ENCODE measurements at regions not wholly inside any gene's neighbourhood (a gene's known extent, or its start where the extent isn't known, plus 50 kb on each side); places are given as distances from the start of the nearest gene placed in this dataset.

DNA sequence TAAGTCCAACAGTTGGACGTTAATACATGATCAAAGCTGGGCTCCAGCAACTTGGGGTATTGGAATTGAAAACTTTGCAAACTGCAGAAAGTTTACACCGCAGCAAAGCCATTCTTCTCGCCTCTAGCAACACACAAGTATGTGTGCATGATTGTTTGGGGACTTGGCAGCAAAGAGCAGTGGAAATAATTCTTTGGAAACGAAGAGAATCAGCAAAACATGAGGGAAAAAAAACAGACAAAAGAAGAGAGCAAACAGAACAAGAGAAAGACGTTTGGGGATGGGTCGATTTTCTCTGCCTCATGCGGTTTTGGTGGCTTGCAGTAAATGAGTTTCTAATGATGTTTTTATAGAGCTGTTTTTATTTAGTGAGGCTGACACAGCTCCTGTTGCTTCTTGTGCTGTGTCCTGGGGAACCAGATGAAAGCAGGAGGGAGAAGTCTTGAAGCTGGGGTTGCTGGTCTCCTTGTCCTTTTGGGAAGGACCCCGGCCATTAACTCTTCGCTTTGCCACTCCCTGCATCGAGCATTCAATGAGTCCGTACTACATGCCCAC, 502.9 kb downstream of the GRIN2A start:
- Mint-ChIP-seq H3K27me3 (ENCODE audit: insufficient read depth) (no peaks in the 10 kb centered on the region), H3K36me3 (ENCODE audit: low read depth) (no peaks in the 10 kb centered on the region), H3K4me1 (ENCODE audit: low read depth) (no peaks in the 10 kb centered on the region), H3K4me3 (no peak overlapping the region), H3K27ac (no peak overlapping the region), H3K9me3 (peaks cover 15% of the 10 kb centered on the region)
- intact Hi-C loops (cut with micrococcal nuclease) = no loop called here
- no peak for DNase-seq (ENCODE audit: low spot score)

DNA sequence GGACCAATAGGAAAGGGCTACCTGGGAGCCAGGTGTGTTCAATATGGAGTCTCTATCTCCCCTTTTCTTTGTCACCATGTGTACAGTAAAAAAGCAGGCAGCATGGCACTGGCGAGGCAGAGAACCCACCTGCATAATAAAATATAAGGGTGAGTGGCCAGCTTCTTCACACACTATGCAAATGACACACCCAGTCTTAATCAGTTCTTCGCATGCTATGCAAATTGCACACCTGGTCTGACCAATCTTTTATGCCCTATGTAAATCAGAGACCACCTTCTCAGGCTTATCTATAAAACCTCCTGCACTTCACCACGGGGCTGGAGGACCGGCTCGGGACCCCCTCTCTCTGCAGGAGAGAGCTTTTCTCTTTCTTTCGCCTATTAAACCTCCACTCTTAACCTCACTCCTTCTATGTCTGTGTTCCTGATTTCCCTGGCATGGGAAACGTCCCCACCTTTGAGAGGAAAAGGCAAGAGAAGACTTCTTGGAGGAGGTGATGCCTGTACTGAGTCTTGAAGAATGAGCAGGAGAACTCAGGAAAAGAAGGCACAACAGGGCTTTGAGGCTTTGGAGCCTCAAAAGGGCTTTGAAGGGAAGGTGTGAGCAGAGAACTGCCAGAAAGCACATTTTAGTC, 502.1 kb downstream of the GRIN2A start:
- Mint-ChIP-seq H3K9me3 (peaks cover 15% of the 10 kb centered on the region), H3K27me3 (ENCODE audit: insufficient read depth) (no peaks in the 10 kb centered on the region), H3K27ac (no peak overlapping the region), H3K4me1 (ENCODE audit: low read depth) (no peaks in the 10 kb centered on the region), H3K4me3 (no peak overlapping the region), H3K36me3 (ENCODE audit: low read depth) (no peaks in the 10 kb centered on the region)
- intact Hi-C loops (cut with micrococcal nuclease) = no loop called here
- DNase-seq (ENCODE audit: low spot score) = no peak

DNA sequence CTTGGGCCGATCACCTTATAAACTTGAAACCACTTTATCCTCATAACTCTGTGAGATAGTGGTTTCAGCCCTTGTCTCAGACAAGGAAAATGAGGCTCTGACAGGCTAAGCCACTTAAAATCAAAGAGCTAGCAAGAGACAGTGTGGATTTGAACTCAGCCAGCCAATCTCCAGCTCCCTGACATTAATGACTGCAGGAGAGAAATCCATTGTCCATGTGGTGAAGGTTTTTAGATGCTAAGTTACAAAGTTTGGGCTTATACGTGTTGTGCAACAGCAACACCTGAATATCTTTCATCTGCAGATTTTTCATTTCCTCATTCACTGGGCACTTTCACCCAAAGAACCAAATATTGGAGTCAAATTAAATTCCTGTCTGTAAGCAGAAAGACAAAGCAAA, 501.3 kb downstream of the GRIN2A start:
- DNase-seq (ENCODE audit: low spot score) = no peak
- Mint-ChIP-seq H3K4me1 (ENCODE audit: low read depth) (no peaks in the 10 kb centered on the region), H3K36me3 (ENCODE audit: low read depth) (no peaks in the 10 kb centered on the region), H3K9me3 (peaks cover 15% of the 10 kb centered on the region), H3K27ac (no peak overlapping the region), H3K4me3 (no peak overlapping the region), H3K27me3 (ENCODE audit: insufficient read depth) (no peaks in the 10 kb centered on the region)
- intact Hi-C loops (cut with micrococcal nuclease) = no loop called here

DNA sequence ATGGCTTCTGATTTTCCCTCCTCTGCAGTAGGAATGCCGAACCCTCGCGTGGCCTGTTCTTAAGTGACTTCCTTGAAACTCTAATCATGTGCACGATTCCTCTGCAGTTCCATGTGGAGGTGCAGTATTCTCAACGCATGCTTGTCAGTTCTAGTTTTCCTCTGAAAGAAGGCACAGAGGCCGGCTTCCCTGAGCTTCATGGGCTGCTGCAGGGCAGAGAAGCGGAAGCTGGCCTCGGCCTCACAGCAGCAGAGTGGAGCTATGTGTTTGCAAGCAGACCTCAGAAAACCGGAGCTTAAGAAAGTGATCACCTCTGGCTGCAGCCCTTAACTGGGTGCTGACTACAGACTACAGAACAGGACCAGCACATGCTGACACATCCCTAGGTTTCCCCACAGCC, 500.7 kb downstream of the GRIN2A start:
- Mint-ChIP-seq H3K4me1 (ENCODE audit: low read depth) (no peaks in the 10 kb centered on the region), H3K27ac (no peak overlapping the region), H3K36me3 (ENCODE audit: low read depth) (no peaks in the 10 kb centered on the region), H3K4me3 (no peak overlapping the region), H3K27me3 (ENCODE audit: insufficient read depth) (no peaks in the 10 kb centered on the region), H3K9me3 (peaks cover 15% of the 10 kb centered on the region)
- DNase-seq (ENCODE audit: low spot score) = no peak
- intact Hi-C loops (cut with micrococcal nuclease) = no loop called here

DNA sequence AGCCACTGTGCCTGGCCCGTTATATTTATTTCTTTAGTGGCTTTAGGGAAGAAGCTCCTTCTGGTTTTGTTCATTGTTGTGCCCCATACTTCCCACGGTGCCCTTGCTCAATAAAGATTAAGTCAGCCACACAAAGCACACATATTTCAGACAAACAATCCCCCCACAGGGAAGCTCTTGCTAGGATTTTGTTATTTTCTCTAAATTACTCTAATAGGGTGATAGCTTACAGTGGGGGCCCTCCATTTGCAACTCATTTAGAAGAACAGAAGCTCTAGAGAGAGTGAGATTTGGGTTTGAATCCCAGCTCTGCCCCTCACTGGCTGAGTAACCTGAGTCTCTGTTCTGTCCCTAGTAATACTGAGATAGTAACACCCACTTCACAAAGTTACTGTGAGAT, 499.9 kb downstream of the GRIN2A start:
- Mint-ChIP-seq H3K27ac (no peak overlapping the region), H3K9me3 (peaks cover 15% of the 10 kb centered on the region)

DNA sequence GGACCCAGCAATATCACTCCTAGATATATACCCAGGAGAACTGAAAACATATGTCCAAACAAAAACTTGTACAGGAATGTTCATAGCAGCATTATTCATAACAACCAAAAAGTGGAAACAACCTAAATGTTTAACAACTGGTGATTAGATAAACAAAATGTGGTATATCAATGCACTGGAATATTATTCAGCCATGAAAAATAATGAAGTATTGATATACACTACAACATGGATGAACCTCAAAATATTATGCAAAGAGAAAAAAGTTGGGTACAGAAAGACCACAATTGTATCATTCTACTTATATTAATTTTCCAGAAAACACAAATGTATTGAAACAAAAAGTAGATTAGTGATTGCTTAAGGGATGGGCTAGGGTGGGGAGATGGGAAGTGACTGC, 498.6 kb downstream of the GRIN2A start:
- H3K36me3 Mint-ChIP-seq (ENCODE audit: low read depth) = no peaks in the 10 kb centered on the region
- no peaks in the 10 kb centered on the region for H3K4me1 Mint-ChIP-seq (ENCODE audit: low read depth)
- no peak overlapping the region for H3K27ac Mint-ChIP-seq
- intact Hi-C loops (cut with micrococcal nuclease) = no loop called here
- H3K27me3 Mint-ChIP-seq (ENCODE audit: insufficient read depth) = no peaks in the 10 kb centered on the region
- no peak overlapping the region for H3K4me3 Mint-ChIP-seq
- peaks cover 15% of the 10 kb centered on the region for H3K9me3 Mint-ChIP-seq
- DNase-seq (ENCODE audit: low spot score) = no peak

More for the DNA sequence above, 499.9 kb downstream of the GRIN2A start:
- DNase-seq (ENCODE audit: low spot score) = no peak
- H3K36me3 Mint-ChIP-seq (ENCODE audit: low read depth) = no peaks in the 10 kb centered on the region
- H3K4me1 Mint-ChIP-seq (ENCODE audit: low read depth) = no peaks in the 10 kb centered on the region
- no peaks in the 10 kb centered on the region for H3K27me3 Mint-ChIP-seq (ENCODE audit: insufficient read depth)
- intact Hi-C loops (cut with micrococcal nuclease) = no loop called here
- no peak overlapping the region for H3K4me3 Mint-ChIP-seq

DNA sequence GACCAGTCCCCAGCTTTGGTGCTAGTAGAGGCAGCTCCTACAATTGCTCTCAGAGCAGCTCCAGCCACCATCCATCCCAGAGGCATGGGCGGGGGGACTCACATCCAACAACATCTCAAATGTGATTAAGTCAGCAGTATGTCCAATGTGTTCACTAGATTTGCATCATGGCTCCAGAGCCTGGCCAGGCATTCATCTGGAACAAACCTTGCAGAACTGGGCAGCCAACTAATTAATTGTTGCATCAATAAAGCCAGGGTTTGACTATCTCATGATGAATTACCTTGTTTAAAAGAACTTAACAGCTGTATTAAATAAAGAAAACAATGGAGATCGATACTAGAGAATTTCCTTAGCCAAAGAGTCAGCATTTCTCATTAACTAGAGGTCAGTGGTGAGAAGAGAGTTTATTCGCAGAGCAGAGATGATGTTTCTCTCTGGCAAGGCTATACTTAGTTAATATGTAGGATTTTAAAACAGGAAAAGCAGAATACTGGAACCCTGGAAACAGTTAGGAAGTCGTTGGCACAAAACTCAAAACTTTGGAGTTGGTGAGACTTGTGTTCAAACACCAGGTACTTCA, 494.4 kb downstream of the GRIN2A start:
- Mint-ChIP-seq H3K9me3 (peaks cover 13% of the 10 kb centered on the region), H3K27me3 (ENCODE audit: insufficient read depth) (no peaks in the 10 kb centered on the region), H3K4me3 (no peak overlapping the region), H3K36me3 (ENCODE audit: low read depth) (no peaks in the 10 kb centered on the region), H3K4me1 (ENCODE audit: low read depth) (no peaks in the 10 kb centered on the region), H3K27ac (no peak overlapping the region)
- intact Hi-C loops (cut with micrococcal nuclease) = no loop called here
- no peak for DNase-seq (ENCODE audit: low spot score)

DNA sequence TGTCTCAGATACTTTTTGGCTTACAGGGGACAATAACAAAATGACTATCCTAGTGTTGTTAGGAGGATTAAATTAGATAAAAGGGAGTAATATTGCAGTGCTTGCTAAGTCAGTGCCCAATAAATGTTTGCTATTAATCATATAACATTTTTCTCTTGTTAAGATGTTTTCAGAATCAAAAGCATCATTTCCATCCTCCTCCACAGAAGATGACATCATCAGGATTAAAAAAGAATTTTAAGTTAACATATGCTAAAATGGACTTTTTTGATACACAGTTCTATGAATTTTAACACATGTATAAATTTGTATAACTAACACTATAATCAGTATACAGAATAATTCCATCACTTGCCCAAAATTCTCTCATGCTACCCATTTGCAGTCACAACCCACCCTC, 492.6 kb downstream of the GRIN2A start:
- intact Hi-C loops (cut with micrococcal nuclease) = no loop called here

DNA sequence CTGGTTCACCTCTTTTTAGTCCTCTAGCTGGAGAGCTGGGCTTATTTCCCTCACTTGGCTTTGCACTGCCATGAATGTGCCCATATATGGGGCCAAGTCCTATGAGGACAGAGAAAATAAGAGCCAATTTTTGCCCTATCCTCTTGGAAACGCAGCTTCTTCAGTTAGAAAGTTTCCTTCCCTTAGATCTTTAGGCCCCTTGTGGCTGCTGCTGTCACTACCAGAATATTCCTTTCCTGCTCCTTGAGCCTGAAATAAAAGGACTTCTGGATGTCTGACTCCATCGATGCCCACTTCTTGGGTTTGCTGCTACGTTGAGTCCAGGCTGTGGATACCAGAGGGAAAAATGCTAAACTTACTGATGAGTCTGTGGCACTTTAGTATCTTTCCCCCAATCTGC, 487.1 kb downstream of the GRIN2A start:
- Mint-ChIP-seq H3K9me3 (peaks cover 4% of the 10 kb centered on the region), H3K36me3 (ENCODE audit: low read depth) (no peaks in the 10 kb centered on the region), H3K4me3 (no peak overlapping the region), H3K27me3 (ENCODE audit: insufficient read depth) (no peaks in the 10 kb centered on the region), H3K27ac (no peak overlapping the region), H3K4me1 (ENCODE audit: low read depth) (no peaks in the 10 kb centered on the region)
- intact Hi-C loops (cut with micrococcal nuclease) = no loop called here
- DNase-seq (ENCODE audit: low spot score) = no peak

More for the DNA sequence above, 492.6 kb downstream of the GRIN2A start:
- Mint-ChIP-seq H3K9me3 (peaks cover 3% of the 10 kb centered on the region), H3K4me3 (no peak overlapping the region), H3K27me3 (ENCODE audit: insufficient read depth) (no peaks in the 10 kb centered on the region), H3K27ac (no peak overlapping the region), H3K4me1 (ENCODE audit: low read depth) (no peaks in the 10 kb centered on the region), H3K36me3 (ENCODE audit: low read depth) (no peaks in the 10 kb centered on the region)
- DNase-seq (ENCODE audit: low spot score) = no peak
